Naive thymus-derived CD4-positive, alpha-beta T cell (primary cell): ENCODE measurements at regions not wholly inside any gene's neighbourhood (a gene's known extent, or its start where the extent isn't known, plus 50 kb on each side); places are given as distances from the start of the nearest gene placed in this dataset.

Source experiments
- ATAC-seq: fragments of 150-1000 bp; cut with Tn5 transposase; 2 replicates; pipeline ENCODE4 v1.10.0; 2021; ENCODE audit warnings: mild to moderate bottlenecking, moderate library complexity
- CTCF ChIA-PET: fragments of 350-600 bp; sonication (Branson Sonifier 250); formaldehyde crosslinking; loops from one replicate; lab custom pipeline; 2021; ENCODE audit warnings: antibody characterized with exemption; lab: Charles Lee
- POLR2A ChIA-PET: fragments of 350-600 bp; sonication (Branson Sonifier 250); formaldehyde crosslinking; loops from one replicate; lab custom pipeline; 2021; ENCODE audit warnings: antibody characterized with exemption, inconsistent platforms; lab: Charles Lee
- DNase-seq, 9 donors: peaks; one replicate each; pipeline versions ENCODE4 v3.0.0 to v3.0.0-alpha.2; 2020 to 2022; ENCODE audit warnings: mixed read lengths in 1 of 9
- H3K27ac ChIP-seq: one replicate; pipeline ENCODE4 v1.7.0; 2013; ENCODE audit warnings: mild to moderate bottlenecking, low read depth, low read length, moderate library complexity
- H3K27me3 ChIP-seq, 2 donors: one replicate each; pipeline ENCODE4 v1.7.0; 2013; ENCODE audit warnings: low read length in 2 of 2, mild to moderate bottlenecking in 2 of 2, moderate library complexity in 2 of 2; ENCODE audit not compliant: control insufficient read depth in 2 of 2, insufficient read depth in 2 of 2
- H3K36me3 ChIP-seq, 3 experiments: 1 replicate in 2 of 3; 2 replicates in 1 of 3; pipeline ENCODE4 v1.7.0; 2013; ENCODE audit warnings: low read length in 3 of 3, mild to moderate bottlenecking in 3 of 3, moderate library complexity in 1 of 3; ENCODE audit not compliant: insufficient read depth in 3 of 3, control insufficient read depth in 2 of 3
- H3K4me1 ChIP-seq, 2 donors: one replicate each; pipeline ENCODE4 v1.7.0; 2013; ENCODE audit warnings: low read length in 2 of 2, mild to moderate bottlenecking in 2 of 2, moderate library complexity in 1 of 2; ENCODE audit not compliant: control insufficient read depth in 2 of 2, insufficient read depth in 2 of 2
- H3K4me3 ChIP-seq: 2 replicates; pipeline ENCODE4 v1.7.0; 2013; ENCODE audit warnings: mild to moderate bottlenecking, low read length
- H3K9me3 ChIP-seq, 3 experiments: 1 replicate in 2 of 3; 2 replicates in 1 of 3; pipeline ENCODE4 v1.7.0; 2013; ENCODE audit warnings: low read length in 3 of 3; ENCODE audit not compliant: control insufficient read depth in 2 of 3
- H3K27ac Mint-ChIP-seq, 9 donors: one replicate each; pipeline ENCODE4 v1.8.0; 2020 to 2022; ENCODE audit warnings: mixed read lengths in 9 of 9, mild to moderate bottlenecking in 8 of 9, moderate library complexity in 5 of 9, inconsistent platforms in 2 of 9
- H3K27me3 Mint-ChIP-seq, 5 donors: one replicate each; pipeline ENCODE4 v1.8.0; 2021 to 2022; ENCODE audit warnings: mixed read lengths in 5 of 5, mild to moderate bottlenecking in 1 of 5
- H3K36me3 Mint-ChIP-seq, 5 donors: one replicate each; pipeline ENCODE4 v1.8.0; 2020 to 2022; ENCODE audit warnings: mixed read lengths in 5 of 5, mild to moderate bottlenecking in 3 of 5, inconsistent platforms in 1 of 5
- H3K4me1 Mint-ChIP-seq, 7 donors: one replicate each; pipeline ENCODE4 v1.8.0; 2020 to 2022; ENCODE audit warnings: mixed read lengths in 7 of 7, mild to moderate bottlenecking in 3 of 7, inconsistent platforms in 1 of 7
- H3K4me3 Mint-ChIP-seq, 10 donors: one replicate each; pipeline ENCODE4 v1.8.0; 2020 to 2022; ENCODE audit warnings: mild to moderate bottlenecking in 10 of 10, mixed read lengths in 10 of 10, moderate library complexity in 6 of 10, inconsistent platforms in 2 of 10
- H3K9me3 Mint-ChIP-seq, 11 donors: one replicate each; pipeline ENCODE4 v1.8.0; 2020 to 2022; ENCODE audit warnings: mixed read lengths in 11 of 11, mild to moderate bottlenecking in 4 of 11, inconsistent platforms in 1 of 11, moderate library complexity in 1 of 11
- intact Hi-C, 2 donors: fragments of 100-400 bp; cut with micrococcal nuclease; formaldehyde crosslinking; loops; one replicate each; pipeline ENCODE4 v1.15.1; 2023

GRCh38 chr9:108698231-108698630 is 157.6 kb downstream of the ACTL7B start:
- POLR2A ChIA-PET = no interaction called here
- Histone ChIP-seq H3K27me3 (no peaks in the 10 kb centered on the region), H3K9me3 (peaks cover 0 to 10% (median 0%) of the 10 kb centered on the region in 3 experiments), H3K27ac (no peak overlapping the region), H3K4me3 (no peak overlapping the region), H3K4me1 (no peaks in the 10 kb centered on the region), H3K36me3 (no peaks in the 10 kb centered on the region)
- intact Hi-C loops = no loop called here
- ATAC-seq (no peak), DNase-seq (no peak)
- no peak overlapping the region for H3K4me3 Mint-ChIP-seq
- CTCF ChIA-PET = no interaction called here
- peaks cover 5 to 36% (median 17%) of the 10 kb centered on the region in 11 donors for H3K9me3 Mint-ChIP-seq
- peaks cover 0 to 5% (median 0%) of the 10 kb centered on the region in 5 donors for H3K27me3 Mint-ChIP-seq
- H3K36me3 Mint-ChIP-seq = peaks cover 0 to 12% (median 0%) of the 10 kb centered on the region in 5 donors
- no peaks in the 10 kb centered on the region for H3K4me1 Mint-ChIP-seq
- no peak overlapping the region for H3K27ac Mint-ChIP-seq

DNA sequence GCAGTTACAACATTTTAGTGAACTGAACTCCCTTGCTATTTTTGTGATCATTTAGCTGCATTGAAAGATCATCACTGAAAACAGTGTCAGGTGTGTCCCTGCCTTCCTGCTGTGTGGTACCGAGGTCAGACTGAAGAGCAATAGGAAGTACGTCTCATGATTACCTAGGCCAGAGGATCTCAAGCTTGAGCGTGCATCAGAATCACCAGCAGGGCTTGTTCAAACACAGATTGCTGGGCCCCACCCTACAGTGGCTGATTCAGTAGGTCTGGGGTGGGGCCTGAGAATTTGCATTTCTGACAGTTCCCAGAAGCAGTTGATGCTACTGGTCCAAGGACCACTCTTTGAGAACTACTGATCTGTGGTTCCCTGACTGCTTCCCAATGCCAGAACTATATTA is 159.6 kb downstream of the ACTL7B start:
- peaks cover 0 to 6% (median 0%) of the 10 kb centered on the region in 5 donors for H3K27me3 Mint-ChIP-seq
- no peaks in the 10 kb centered on the region for H3K36me3 ChIP-seq
- ChIA-PET CTCF (no interaction called here), POLR2A (no interaction called here)
- H3K27me3 ChIP-seq = no peaks in the 10 kb centered on the region
- no peaks in the 10 kb centered on the region for H3K4me1 ChIP-seq
- H3K9me3 Mint-ChIP-seq = peaks cover 5 to 31% (median 19%) of the 10 kb centered on the region in 11 donors
- DNase-seq = no peak
- ATAC-seq = no peak
- intact Hi-C loops = no loop called here
- no peak overlapping the region for H3K4me3 ChIP-seq
- no peak overlapping the region for H3K27ac ChIP-seq
- peaks cover 0 to 11% (median 0%) of the 10 kb centered on the region in 5 donors for H3K36me3 Mint-ChIP-seq
- no peak overlapping the region for H3K4me3 Mint-ChIP-seq
- H3K27ac Mint-ChIP-seq = no peak overlapping the region
- peaks cover 0 to 14% (median 0%) of the 10 kb centered on the region in 3 experiments for H3K9me3 ChIP-seq
- no peaks in the 10 kb centered on the region for H3K4me1 Mint-ChIP-seq

GRCh38 chr9:108694170-108694569 is 161.6 kb downstream of the ACTL7B start:
- peaks cover 5 to 34% (median 19%) of the 10 kb centered on the region in 11 donors for H3K9me3 Mint-ChIP-seq
- H3K27ac Mint-ChIP-seq = no peak overlapping the region
- ChIA-PET CTCF (no interaction called here), POLR2A (interaction anchor here (0.6 kb wide), 1 partner anchor 190 kb away, joined by 3 read pairs; no protein-coding TSS in a partner anchor)
- Histone ChIP-seq H3K9me3 (peaks cover 0 to 14% (median 0%) of the 10 kb centered on the region in 3 experiments), H3K36me3 (no peaks in the 10 kb centered on the region), H3K4me3 (no peak overlapping the region), H3K27me3 (no peaks in the 10 kb centered on the region), H3K27ac (no peak overlapping the region), H3K4me1 (no peaks in the 10 kb centered on the region)
- no peaks in the 10 kb centered on the region for H3K4me1 Mint-ChIP-seq
- peaks cover 0 to 11% (median 0%) of the 10 kb centered on the region in 5 donors for H3K36me3 Mint-ChIP-seq
- H3K4me3 Mint-ChIP-seq = no peak overlapping the region
- no peak for DNase-seq
- intact Hi-C loops = no loop called here
- H3K27me3 Mint-ChIP-seq = peaks cover 0 to 6% (median 0%) of the 10 kb centered on the region in 5 donors
- no peak for ATAC-seq

DNA sequence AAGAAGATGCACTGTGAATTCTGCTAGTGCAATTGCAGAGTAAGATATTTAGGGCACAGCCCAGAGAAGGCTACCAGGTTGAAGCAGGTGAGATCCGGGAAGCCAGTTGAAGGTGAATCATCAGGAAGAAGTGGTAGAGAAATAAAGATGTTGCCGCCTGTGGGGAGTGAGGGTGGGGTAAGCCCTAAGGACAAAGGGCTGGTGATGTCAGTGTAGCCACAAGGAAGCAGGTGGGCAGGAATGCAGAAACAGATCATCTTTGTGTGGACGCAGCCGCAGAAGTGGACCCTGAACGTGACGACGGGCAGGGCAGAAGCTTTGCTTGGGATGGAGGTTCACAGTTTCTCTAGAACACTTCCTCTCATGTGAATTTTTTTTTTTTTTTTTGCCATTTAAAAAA is 164.2 kb downstream of the ACTL7B start:
- Histone ChIP-seq H3K36me3 (no peaks in the 10 kb centered on the region), H3K4me1 (no peaks in the 10 kb centered on the region), H3K4me3 (no peak overlapping the region), H3K27ac (no peak overlapping the region), H3K9me3 (peaks cover 0 to 14% (median 0%) of the 10 kb centered on the region in 3 experiments), H3K27me3 (no peaks in the 10 kb centered on the region)
- Mint-ChIP-seq H3K27ac (no peak overlapping the region), H3K4me3 (no peak overlapping the region), H3K27me3 (peaks cover 0 to 6% (median 0%) of the 10 kb centered on the region in 5 donors), H3K4me1 (no peaks in the 10 kb centered on the region), H3K9me3 (peaks cover 10 to 49% (median 22%) of the 10 kb centered on the region in 11 donors), H3K36me3 (peaks cover 0 to 11% (median 0%) of the 10 kb centered on the region in 5 donors)
- no peak for ATAC-seq
- ChIA-PET POLR2A (no interaction called here), CTCF (no interaction called here)
- intact Hi-C loops = no loop called here
- DNase-seq = no peak

DNA sequence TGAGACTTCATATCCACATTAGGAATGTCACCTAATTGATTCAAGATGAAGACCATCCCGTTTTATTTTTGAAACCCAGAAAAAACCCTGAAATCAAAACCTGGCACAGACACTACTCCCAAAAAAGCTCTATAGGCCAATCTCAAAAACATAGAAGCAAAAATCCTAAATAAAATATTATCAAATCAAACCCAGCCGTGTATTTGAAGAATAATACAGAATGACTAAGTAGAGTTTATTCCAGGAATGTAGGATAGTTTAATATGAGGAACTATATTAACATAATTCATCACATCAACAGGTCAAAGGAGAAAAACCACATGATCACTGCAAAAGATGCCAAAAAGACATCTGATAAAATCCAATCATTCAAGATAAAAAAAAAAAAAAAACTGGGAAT is 167.1 kb downstream of the ACTL7B start:
- Histone ChIP-seq H3K4me3 (no peak overlapping the region), H3K27me3 (no peaks in the 10 kb centered on the region), H3K9me3 (peaks cover 0 to 10% (median 0%) of the 10 kb centered on the region in 3 experiments), H3K27ac (no peak overlapping the region), H3K36me3 (no peaks in the 10 kb centered on the region), H3K4me1 (no peaks in the 10 kb centered on the region)
- CTCF ChIA-PET = no interaction called here
- Mint-ChIP-seq H3K9me3 (peaks cover 9 to 50% (median 13%) of the 10 kb centered on the region in 11 donors), H3K36me3 (peaks cover 0 to 3% (median 0%) of the 10 kb centered on the region in 5 donors), H3K27me3 (peaks cover 0 to 6% (median 3%) of the 10 kb centered on the region in 5 donors), H3K27ac (no peak overlapping the region), H3K4me1 (no peaks in the 10 kb centered on the region), H3K4me3 (no peak overlapping the region)
- POLR2A ChIA-PET = no interaction called here
- no peak for DNase-seq
- intact Hi-C loops = no loop called here
- no peak for ATAC-seq

DNA sequence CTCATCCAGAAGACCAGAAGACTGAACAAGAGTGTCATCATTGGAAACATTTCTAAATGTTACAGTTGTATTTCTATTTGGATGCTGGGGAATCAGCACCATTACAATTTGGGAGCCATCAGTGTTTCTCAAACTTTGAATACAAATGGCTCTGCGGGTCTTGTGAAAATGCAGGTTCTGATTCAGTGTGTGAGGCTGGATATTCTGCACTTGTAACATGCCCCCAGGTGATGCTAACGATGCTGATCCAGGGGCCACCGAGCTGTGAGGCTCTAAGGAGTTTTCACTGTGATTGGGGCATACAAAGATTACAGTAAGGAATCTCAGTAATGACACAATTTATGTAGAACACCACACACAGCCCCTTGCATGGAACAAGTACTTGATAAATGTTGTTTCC is 167.7 kb downstream of the ACTL7B start:
- ChIA-PET CTCF (no interaction called here), POLR2A (no interaction called here)
- H3K9me3 ChIP-seq = peaks cover 0 to 10% (median 0%) of the 10 kb centered on the region in 3 experiments
- H3K27ac ChIP-seq = no peak overlapping the region
- no peaks in the 10 kb centered on the region for H3K27me3 ChIP-seq
- Mint-ChIP-seq H3K4me1 (no peaks in the 10 kb centered on the region), H3K9me3 (peaks cover 7 to 50% (median 11%) of the 10 kb centered on the region in 11 donors), H3K36me3 (peaks cover 0 to 3% (median 0%) of the 10 kb centered on the region in 5 donors), H3K4me3 (no peak overlapping the region), H3K27me3 (peaks cover 0 to 6% (median 0%) of the 10 kb centered on the region in 5 donors), H3K27ac (no peak overlapping the region)
- H3K4me3 ChIP-seq = no peak overlapping the region
- intact Hi-C loops = no loop called here
- no peaks in the 10 kb centered on the region for H3K4me1 ChIP-seq
- ATAC-seq = no peak
- H3K36me3 ChIP-seq = no peaks in the 10 kb centered on the region
- DNase-seq = no peak
